Activated CD4-positive, alpha-beta T cell treated with anti-CD3 and anti-CD28 coated beads, Interleukin-2, amount 50 U/mL, for 1 hour (primary cell): ENCODE measurements at regions not wholly inside any gene's neighbourhood (a gene's known extent, or its start where the extent isn't known, plus 50 kb on each side); places are given as distances from the start of the nearest gene placed in this dataset.

Experiments
- DNase-seq: peaks from one replicate; pipeline ENCODE4 v3.0.0-alpha.2; 2020

GRCh38 chr16:50909831-50910735 lies 168.2 kb downstream of the CYLD start:
- DNase-seq, result no peak

GRCh38 chr16:50908468-50908867 lies 166.6 kb downstream of the CYLD start:
- DNase-seq, result no peak

- no peak for DNase-seq
These were observed 164.6 kb downstream of the CYLD start for GRCh38 chr16:50906454-50906853.

- DNase-seq, result no peak
These were observed 160.6 kb downstream of the CYLD start for GRCh38 chr16:50902457-50902856.

- DNase-seq, result no peak
These were observed 159.2 kb downstream of the CYLD start for GRCh38 chr16:50901062-50901461.

- no peak for DNase-seq
These were observed 158.6 kb downstream of the CYLD start for GRCh38 chr16:50900391-50900942.

GRCh38 chr16:50899951-50900350 lies 158.1 kb downstream of the CYLD start:
- DNase-seq, result no peak

GRCh38 chr16:50889746-50890145 lies 147.9 kb downstream of the CYLD start:
- DNase-seq, result no peak

GRCh38 chr16:50889276-50889675 lies 147.4 kb downstream of the CYLD start:
- DNase-seq, result no peak

GRCh38 chr16:50888486-50889261 lies 146.8 kb downstream of the CYLD start:
- no peak for DNase-seq

- no peak for DNase-seq
These were observed 145.8 kb downstream of the CYLD start for GRCh38 chr16:50887500-50888298.

- peak; percentile 21 for DNase-seq
These were observed 142.4 kb downstream of the CYLD start for GRCh38 chr16:50884066-50884860.

GRCh38 chr16:50881956-50882355 lies 140.1 kb downstream of the CYLD start:
- DNase-seq, result no peak

GRCh38 chr16:50881331-50881830 lies 139.5 kb downstream of the CYLD start:
- no peak for DNase-seq

- DNase-seq, result no peak
These were observed 139.0 kb downstream of the CYLD start for GRCh38 chr16:50880926-50881325.

GRCh38 chr16:50879873-50880695 lies 138.2 kb downstream of the CYLD start:
- no peak for DNase-seq

GRCh38 chr16:50878966-50879615 lies 137.2 kb downstream of the CYLD start:
- DNase-seq, result no peak

GRCh38 chr16:50878536-50878935 lies 136.7 kb downstream of the CYLD start:
- no peak for DNase-seq

- no peak for DNase-seq
These were observed 134.4 kb downstream of the CYLD start for GRCh38 chr16:50876263-50876662.

GRCh38 chr16:50868577-50868976 lies 126.7 kb downstream of the CYLD start:
- no peak for DNase-seq
